Neural progenitor cell (in vitro differentiated cells): ENCODE measurements at regions not wholly inside any gene's neighbourhood (a gene's known extent, or its start where the extent isn't known, plus 50 kb on each side); places are given as distances from the start of the nearest gene placed in this dataset.

Source experiments
- DNase-seq: peaks from one replicate; pipeline ENCODE4 v3.0.0-alpha.2; 2016; ENCODE audit warnings: low spot score
- H2AFZ ChIP-seq: fragments of 200-600 bp; sonication (generic); replicated peaks from 2 replicates; pipeline ENCODE4 v1.6.1; 2016; ENCODE audit warnings: antibody characterized with exemption
- H3F3A ChIP-seq: fragments of 200-600 bp; sonication (generic); 2 replicates; pipeline ENCODE4 v1.6.1; 2016; ENCODE audit warnings: antibody characterized with exemption, low read depth
- H3K27ac ChIP-seq: fragments of 200-600 bp; sonication (generic); 2 replicates; pipeline ENCODE4 v1.5.1; 2016; ENCODE audit warnings: mild to moderate bottlenecking
- H3K27me3 ChIP-seq: fragments of 200-600 bp; sonication (generic); 2 replicates; pipeline ENCODE4 v1.6.1; 2016; ENCODE audit warnings: mild to moderate bottlenecking, moderate library complexity
- H3K36me3 ChIP-seq: fragments of 200-600 bp; sonication (generic); 2 replicates; pipeline ENCODE4 v1.5.1; 2016
- H3K4me1 ChIP-seq: fragments of 200-600 bp; sonication (generic); 2 replicates; pipeline ENCODE4 v1.6.1; 2016; ENCODE audit warnings: mixed run types
- H3K4me2 ChIP-seq: fragments of 200-600 bp; sonication (generic); 2 replicates; pipeline ENCODE4 v1.6.1; 2016
- H3K4me3 ChIP-seq: fragments of 200-600 bp; sonication (generic); 2 replicates; pipeline ENCODE4 v1.5.1; 2016
- H3K79me2 ChIP-seq: fragments of 200-600 bp; sonication (generic); 2 replicates; pipeline ENCODE4 v1.6.1; 2016; ENCODE audit warnings: low read depth
- H3K9ac ChIP-seq: fragments of 200-600 bp; sonication (generic); 2 replicates; pipeline ENCODE4 v1.6.1; 2016
- H3K9me3 ChIP-seq: fragments of 200-600 bp; sonication (generic); 2 replicates; pipeline ENCODE4 v1.5.1; 2016; ENCODE audit warnings: low read depth
- H4K20me1 ChIP-seq: fragments of 200-600 bp; sonication (generic); 2 replicates; pipeline ENCODE4 v1.6.1; 2016; ENCODE audit warnings: low read depth
- H3K27ac Mint-ChIP-seq: 3 replicates; pipeline ENCODE4 v1.8.0; 2021; ENCODE audit warnings: mixed read lengths
- H3K27me3 Mint-ChIP-seq: 2 replicates; pipeline ENCODE4 v1.8.0; 2022; ENCODE audit warnings: low read depth, mild to moderate bottlenecking, inconsistent platforms, moderate library complexity, mixed read lengths; ENCODE audit not compliant: insufficient read depth
- H3K36me3 Mint-ChIP-seq: 3 replicates; pipeline ENCODE4 v1.8.0; 2021; ENCODE audit warnings: mixed read lengths
- H3K4me1 Mint-ChIP-seq: 3 replicates; pipeline ENCODE4 v1.8.0; 2021; ENCODE audit warnings: mixed read lengths
- H3K4me3 Mint-ChIP-seq: 3 replicates; pipeline ENCODE4 v1.8.0; 2021; ENCODE audit warnings: mild to moderate bottlenecking, moderate library complexity, mixed read lengths
- H3K9me3 Mint-ChIP-seq: 3 replicates; pipeline ENCODE4 v1.8.0; 2020; ENCODE audit warnings: mixed read lengths
- CTCF ChIP-seq: fragments of 200-600 bp; sonication (generic); IDR thresholded peaks from 2 replicates; pipeline ENCODE4 v1.5.1; 2017; ENCODE audit warnings: antibody characterized with exemption, mild to moderate bottlenecking
- EZH2 ChIP-seq: fragments of 200-600 bp; sonication (generic); IDR thresholded peaks from 2 replicates; pipeline ENCODE4 v1.6.1; 2017; ENCODE audit warnings: antibody characterized with exemption, mild to moderate bottlenecking, moderate library complexity
- EZH2phosphoT487 ChIP-seq: fragments of 200-600 bp; sonication (generic); IDR thresholded peaks from 2 replicates; pipeline ENCODE4 v1.6.1; 2017; ENCODE audit warnings: antibody characterized with exemption

DNA sequence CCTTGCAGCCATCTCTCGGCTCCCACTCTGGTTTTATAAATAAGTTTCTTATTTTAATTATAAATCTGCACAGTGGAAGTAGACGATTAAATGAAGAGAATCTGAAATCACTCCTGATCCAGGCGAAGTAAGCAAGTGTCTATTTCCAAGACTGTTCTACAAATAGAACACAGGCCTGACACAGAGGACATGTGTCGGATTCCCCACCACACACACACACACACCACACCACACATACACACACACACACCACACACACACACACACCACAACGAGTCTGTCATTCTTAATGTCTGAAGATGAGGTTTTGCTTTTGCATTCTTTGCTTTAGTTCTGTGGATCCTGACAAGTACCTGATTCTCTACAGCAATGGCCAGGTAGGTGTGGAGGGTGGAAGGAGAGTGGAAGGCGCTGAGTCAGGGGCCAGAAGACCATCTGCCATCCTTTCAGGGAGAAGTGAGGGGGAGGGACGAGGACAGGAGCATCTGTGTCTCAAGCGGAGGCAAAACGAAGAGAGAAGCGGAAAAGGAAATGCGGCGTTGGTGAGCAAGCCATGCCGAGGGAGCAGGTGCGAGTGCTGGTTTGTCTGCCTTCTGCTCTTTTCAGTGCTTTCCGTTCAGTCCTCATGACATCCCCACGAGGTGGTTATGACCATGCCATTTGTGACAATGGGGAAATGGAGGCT is 110.2 kb downstream of the TEX26 start:
- TF ChIP-seq CTCF (no peak), EZH2 (no peak), EZH2phosphoT487 (no peak)
- H3K27me3 Mint-ChIP-seq: peaks cover 8% of the 10 kb centered on the region

GRCh38 chr13:31042049-31042448 is 109.6 kb downstream of the TEX26 start:
- Histone ChIP-seq H3K9me3 (no peaks in the 10 kb centered on the region), H3F3A (no peaks in the 10 kb centered on the region), H3K27ac (no peak overlapping the region), H3K27me3 (no peaks in the 10 kb centered on the region), H3K4me1 (no peaks in the 10 kb centered on the region), H3K36me3 (no peaks in the 10 kb centered on the region), H3K9ac (no peak overlapping the region), H3K4me3 (no peak overlapping the region), H2AFZ (no peak overlapping the region), H3K4me2 (no peak overlapping the region), H4K20me1 (no peaks in the 10 kb centered on the region), H3K79me2 (no peaks in the 10 kb centered on the region)
- no peak overlapping the region for H3K4me3 Mint-ChIP-seq
- H3K36me3 Mint-ChIP-seq: no peaks in the 10 kb centered on the region
- no peak overlapping the region for H3K27ac Mint-ChIP-seq
- peaks cover 7% of the 10 kb centered on the region for H3K4me1 Mint-ChIP-seq
- H3K9me3 Mint-ChIP-seq: no peaks in the 10 kb centered on the region
- DNase-seq: no peak
- H3K27me3 Mint-ChIP-seq: peaks cover 8% of the 10 kb centered on the region
- TF ChIP-seq EZH2 (no peak), EZH2phosphoT487 (no peak), CTCF (no peak)

More for the DNA sequence above, 110.2 kb downstream of the TEX26 start:
- Histone ChIP-seq H3K27ac (no peak overlapping the region), H2AFZ (no peak overlapping the region), H3K9ac (no peak overlapping the region), H3K27me3 (no peaks in the 10 kb centered on the region), H3K4me1 (no peaks in the 10 kb centered on the region), H3K4me3 (no peak overlapping the region), H3K79me2 (no peaks in the 10 kb centered on the region), H3F3A (no peaks in the 10 kb centered on the region), H4K20me1 (no peaks in the 10 kb centered on the region), H3K36me3 (no peaks in the 10 kb centered on the region), H3K9me3 (no peaks in the 10 kb centered on the region), H3K4me2 (no peak overlapping the region)
- H3K4me1 Mint-ChIP-seq: peaks cover 7% of the 10 kb centered on the region
- H3K36me3 Mint-ChIP-seq: no peaks in the 10 kb centered on the region
- no peaks in the 10 kb centered on the region for H3K9me3 Mint-ChIP-seq
- no peak overlapping the region for H3K27ac Mint-ChIP-seq
- no peak for DNase-seq
- H3K4me3 Mint-ChIP-seq: no peak overlapping the region

DNA sequence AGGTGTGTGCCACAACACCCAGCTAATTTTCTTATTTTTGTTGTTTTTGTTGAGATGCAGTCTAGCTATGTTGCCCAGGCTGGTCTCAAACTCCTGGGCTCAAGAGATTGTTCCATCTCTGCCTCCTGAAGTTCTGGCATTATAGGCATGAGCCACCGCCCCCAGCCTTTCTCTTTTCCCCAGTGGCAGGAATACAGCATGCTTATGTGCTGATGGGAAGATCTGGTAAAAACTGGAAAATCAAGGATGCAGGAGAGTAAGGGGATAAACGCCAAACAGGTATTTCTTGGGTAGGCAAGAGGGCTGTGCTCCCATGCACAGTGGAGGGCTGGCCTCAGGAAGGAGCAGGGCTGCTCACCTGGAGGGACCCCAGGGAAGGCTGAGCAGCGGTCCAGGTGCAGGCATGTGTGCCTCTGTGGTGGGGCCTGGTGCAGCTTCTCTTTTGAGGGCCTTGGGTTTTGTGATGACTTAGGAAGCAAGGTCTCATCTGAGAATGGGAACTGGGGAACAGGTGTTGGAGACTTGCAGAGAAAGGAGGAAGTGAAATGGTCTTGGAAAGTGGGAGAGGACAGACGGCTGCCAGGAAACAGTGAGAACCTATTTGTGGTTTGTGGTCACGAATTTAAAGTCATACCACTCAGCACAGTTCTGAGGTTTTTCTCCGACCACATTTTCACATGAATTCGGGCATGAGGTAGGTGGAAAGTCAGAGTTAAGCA is 106.5 kb downstream of the TEX26 start:
- Mint-ChIP-seq H3K4me1 (no peaks in the 10 kb centered on the region), H3K4me3 (no peak overlapping the region), H3K27me3 (peaks cover 6% of the 10 kb centered on the region), H3K36me3 (no peaks in the 10 kb centered on the region), H3K27ac (no peak overlapping the region), H3K9me3 (no peaks in the 10 kb centered on the region)
- H3K4me3 ChIP-seq: no peak overlapping the region
- DNase-seq: no peak
- TF ChIP-seq EZH2phosphoT487 (no peak), EZH2 (no peak), CTCF (no peak)
- H2AFZ ChIP-seq: no peak overlapping the region
- H3K4me2 ChIP-seq: no peak overlapping the region
- no peaks in the 10 kb centered on the region for H3K36me3 ChIP-seq
- H3K9me3 ChIP-seq: no peaks in the 10 kb centered on the region
- no peaks in the 10 kb centered on the region for H3K27me3 ChIP-seq
- no peak overlapping the region for H3K9ac ChIP-seq
- H3K27ac ChIP-seq: no peak overlapping the region
- no peaks in the 10 kb centered on the region for H4K20me1 ChIP-seq
- no peaks in the 10 kb centered on the region for H3F3A ChIP-seq
- no peaks in the 10 kb centered on the region for H3K79me2 ChIP-seq
- no peaks in the 10 kb centered on the region for H3K4me1 ChIP-seq
